NCI-H2196 (cell line): ENCODE measurements at regions not wholly inside any gene's neighbourhood (a gene's known extent, or its start where the extent isn't known, plus 50 kb on each side); places are given as distances from the start of the nearest gene placed in this dataset.

Experiments
- DNase-seq: peaks from one replicate; lab custom pipeline; 2025; ENCODE audit not compliant: unreplicated experiment; lab: John Stamatoyannopoulos, UW

DNA sequence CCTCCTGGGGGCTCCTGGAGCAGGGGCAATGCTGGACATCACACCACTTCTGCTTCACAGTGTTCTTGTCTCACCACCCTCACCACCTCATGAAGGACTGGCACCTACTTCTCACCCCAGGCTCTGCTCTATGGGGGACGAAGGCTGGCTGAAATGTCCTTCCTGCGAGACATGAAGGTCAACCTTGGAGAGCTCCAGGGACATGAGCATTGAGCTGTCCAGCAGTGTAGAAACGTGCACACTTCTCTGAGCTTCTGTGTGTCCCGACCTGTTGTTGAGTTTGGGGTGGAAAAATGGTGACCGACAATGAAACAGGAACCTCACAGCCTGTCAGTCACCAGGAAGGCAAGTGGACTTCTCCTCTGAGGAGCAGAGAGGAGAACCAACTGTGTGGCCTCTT is 68.6 kb upstream of the ADAMTS16 start:
- no peak for DNase-seq

- DNase-seq, result no peak
These were observed 62.9 kb upstream of the ADAMTS16 start for GRCh38 chr5:5077236-5077635.

DNA sequence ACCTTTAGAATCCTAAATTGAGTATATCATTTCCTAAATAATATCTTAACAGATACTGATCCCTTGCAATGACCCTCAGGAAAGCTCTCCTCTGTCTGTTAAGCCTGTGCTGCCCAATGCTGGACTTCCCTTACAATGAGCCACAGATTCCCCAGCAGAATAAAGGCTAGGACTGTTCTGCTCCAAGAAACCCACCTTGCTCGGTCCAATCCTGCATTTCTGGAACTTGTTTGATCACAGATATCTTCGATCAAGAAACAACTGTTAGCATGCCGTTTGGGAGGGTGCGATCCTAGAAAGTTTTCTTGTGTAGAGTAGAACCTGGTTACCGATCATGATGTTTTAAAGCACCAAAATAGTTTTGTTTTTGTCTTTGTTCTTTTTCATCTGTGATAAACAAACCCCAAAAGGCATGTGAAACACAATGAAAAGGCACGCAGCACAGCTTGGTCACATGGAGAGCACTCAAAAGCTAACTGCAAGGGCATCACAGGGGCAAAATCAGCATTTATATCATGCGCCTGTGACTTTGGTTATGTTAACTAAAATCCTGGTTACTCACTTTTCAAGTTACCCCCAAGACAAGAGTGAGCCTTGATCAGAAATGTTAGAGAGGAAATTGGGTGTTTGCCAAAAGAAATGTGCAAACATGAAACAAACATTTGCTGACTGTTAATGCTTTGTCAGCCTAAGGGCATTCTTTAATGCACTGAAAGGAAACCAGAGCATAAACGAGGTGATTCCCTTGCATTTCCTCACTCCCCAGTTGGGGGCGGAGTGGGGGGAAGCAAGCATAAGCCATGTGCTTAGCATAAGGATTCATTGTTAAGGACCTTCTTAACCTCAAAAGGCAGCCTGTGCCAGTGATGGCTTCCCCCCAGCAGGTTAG is 61.9 kb upstream of the ADAMTS16 start:
- no peak for DNase-seq

- no peak for DNase-seq
These were observed 60.3 kb upstream of the ADAMTS16 start for GRCh38 chr5:5079876-5080275.

GRCh38 chr5:5080790-5081189 is 59.3 kb upstream of the ADAMTS16 start:
- no peak for DNase-seq

DNA sequence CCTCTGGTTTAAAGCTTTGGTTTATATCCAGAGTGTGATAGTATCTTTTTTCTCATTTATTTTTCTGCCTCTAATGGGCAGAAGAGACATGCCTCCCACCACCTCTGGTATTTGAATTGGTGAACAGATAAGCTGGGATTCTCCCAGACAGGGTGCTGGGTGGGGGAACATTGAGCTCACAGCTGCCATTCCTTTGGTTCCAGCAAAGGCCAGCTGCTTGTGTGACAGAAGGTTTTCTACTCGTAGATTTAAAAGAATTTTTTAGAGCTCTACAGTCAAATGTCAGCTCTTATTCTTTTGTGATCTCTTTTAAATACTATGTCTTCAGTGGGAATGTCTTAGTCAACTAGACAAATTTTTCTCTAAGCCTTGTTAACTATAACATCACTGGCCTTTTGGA is 54.7 kb upstream of the ADAMTS16 start:
- no peak for DNase-seq

- no peak for DNase-seq
These were observed 50.1 kb upstream of the ADAMTS16 start for GRCh38 chr5:5089895-5090649.
